GM12874 (cell line): ENCODE measurements at regions not wholly inside any gene's neighbourhood (a gene's known extent, or its start where the extent isn't known, plus 50 kb on each side); places are given as distances from the start of the nearest gene placed in this dataset.

ENCODE experiments used
- TF ChIP-seq, protein P1 (sequence below): IDR thresholded peaks from 2 replicates; pipeline ENCODE4 v1.5.1; 2011; ENCODE audit warnings: low read depth, mild to moderate bottlenecking, control low read depth, low read length, moderate library complexity; ENCODE audit not compliant: insufficient read depth

DNA sequence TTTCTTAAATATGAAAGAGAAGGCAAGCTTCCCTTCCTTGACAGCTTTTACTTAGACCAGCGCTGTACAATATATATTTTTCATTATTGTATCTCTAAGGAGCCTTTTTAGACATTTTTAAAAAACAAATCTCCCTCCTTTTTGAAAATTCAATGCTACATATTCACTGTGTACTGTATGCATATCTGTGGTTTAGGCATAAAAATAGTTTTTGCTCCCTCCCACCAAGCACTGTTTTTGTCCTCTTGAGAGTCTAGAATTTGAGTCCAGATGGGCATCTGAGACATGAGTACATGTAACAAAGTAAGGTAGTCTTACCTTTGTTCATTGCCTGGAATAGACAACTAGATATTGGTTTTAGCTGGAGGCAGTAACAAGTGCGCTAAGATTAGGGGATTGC lies 488.5 kb upstream of the RUNX1 start:
- TF ChIP-seq, protein P1, sequence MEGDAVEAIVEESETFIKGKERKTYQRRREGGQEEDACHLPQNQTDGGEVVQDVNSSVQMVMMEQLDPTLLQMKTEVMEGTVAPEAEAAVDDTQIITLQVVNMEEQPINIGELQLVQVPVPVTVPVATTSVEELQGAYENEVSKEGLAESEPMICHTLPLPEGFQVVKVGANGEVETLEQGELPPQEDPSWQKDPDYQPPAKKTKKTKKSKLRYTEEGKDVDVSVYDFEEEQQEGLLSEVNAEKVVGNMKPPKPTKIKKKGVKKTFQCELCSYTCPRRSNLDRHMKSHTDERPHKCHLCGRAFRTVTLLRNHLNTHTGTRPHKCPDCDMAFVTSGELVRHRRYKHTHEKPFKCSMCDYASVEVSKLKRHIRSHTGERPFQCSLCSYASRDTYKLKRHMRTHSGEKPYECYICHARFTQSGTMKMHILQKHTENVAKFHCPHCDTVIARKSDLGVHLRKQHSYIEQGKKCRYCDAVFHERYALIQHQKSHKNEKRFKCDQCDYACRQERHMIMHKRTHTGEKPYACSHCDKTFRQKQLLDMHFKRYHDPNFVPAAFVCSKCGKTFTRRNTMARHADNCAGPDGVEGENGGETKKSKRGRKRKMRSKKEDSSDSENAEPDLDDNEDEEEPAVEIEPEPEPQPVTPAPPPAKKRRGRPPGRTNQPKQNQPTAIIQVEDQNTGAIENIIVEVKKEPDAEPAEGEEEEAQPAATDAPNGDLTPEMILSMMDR: no peak

DNA sequence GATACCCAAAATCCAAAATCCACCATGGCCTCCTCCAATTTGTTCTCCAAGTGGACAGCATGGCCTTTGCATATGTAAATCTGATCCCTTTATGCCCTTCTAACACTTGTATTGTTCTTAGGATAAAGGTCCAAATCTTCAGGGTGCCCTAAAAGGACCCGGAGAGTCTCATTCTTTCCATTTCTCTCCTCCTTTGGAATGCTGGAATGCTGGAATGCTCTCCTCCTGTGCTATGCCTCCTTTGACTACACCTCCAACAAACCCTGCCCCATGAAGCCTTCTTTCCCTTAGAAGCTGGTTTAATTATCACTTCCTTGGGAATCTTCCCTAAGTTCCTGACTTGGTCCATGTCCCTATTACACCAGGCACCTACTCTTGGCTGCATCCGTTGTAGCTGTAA lies 484.8 kb upstream of the RUNX1 start:
- TF ChIP-seq, protein P1: no peak

DNA sequence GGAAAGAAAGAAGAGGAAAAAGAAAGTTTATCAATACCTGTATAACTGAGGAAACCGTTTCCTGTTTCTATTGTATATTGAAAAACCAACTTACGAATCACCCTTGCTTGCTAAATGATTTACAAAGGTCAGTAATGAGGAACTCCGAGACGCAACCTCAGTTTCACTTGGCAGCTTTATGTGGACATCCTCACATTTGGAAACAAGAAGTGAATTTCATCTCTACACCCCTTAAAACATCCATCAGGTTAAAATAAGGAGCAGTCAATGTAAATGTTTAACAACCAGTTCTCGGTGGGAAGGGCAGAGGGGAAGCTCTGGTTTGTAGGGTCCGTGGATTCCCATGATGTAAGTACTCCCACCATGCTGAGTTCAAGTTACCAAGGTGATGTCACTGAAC lies 481.7 kb upstream of the RUNX1 start:
- TF ChIP-seq, protein P1: no peak

DNA sequence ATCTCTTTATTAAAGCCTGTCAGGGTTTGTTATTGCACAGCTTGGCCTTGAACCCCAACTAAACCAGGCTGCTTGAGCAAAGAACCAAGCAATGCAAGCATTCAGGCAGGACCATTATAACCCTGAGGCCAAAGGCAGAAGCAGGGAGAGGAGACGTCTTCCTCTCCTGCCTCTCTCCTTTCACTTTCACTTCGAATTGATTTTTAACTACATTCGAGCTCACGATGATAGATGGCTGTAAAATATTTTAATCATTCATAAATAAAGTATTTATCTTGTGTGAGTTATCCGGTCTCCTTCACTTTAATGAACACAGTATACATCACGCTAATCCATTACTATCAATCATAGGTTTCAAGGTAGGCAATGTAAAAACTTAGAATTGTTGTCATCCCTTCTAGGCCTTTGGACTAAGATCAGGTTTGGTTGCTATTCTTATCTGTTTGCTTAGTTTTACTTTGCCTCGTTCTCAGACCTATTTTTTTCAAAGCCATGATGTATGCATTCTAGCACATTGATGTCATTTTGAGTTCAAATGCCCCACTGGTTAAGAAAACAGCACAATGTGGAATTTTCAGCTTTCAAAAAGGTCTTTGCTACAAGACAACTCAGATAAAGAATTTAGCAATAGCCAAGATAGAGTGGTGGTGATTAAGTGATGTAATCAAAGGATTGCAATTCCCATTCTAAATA lies 480.2 kb upstream of the RUNX1 start:
- TF ChIP-seq, protein P1: no peak

DNA sequence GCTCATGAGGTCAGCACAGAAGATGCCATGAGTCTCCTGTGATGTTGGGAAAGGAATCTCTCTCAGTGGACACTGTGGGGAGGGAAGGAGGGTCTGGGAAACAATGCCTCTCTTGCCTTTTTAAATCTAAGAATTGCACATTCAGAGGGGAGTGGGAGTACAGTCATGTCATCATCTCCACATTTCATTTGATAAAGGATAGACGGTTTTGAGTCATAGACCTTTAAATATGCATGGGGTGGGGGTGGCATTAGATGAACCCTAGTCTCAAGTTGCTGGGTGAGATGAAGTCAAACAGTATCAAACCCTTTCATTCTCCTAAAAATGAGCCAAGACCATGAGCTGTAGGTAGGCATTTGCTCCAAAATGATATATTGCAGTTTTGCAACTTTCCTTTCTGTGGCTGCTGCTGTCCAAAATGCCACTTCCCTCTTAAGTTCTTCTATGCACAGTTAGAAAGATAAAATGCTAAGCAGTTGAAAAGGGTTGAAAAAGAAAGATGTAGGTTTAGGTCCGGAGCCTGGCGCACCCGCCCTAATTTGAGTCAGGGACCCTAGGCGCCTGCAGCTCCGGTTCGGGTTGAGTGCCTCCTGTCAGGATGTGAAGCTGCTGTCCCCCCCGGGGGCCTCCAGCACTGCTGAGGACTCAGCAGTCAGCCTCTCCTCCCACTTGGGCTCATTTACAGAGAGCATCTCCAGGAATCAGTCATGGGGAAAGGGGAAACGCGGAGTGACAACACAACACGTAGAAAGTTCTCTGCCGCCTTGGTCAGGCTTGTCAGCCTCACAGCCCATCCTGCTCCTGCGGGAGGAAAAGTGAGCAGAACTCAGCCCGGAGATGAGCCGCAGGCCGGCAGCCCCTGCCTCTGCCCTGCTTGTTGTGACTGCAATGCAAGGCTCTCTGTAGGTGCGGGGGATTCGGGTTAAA lies 479.3 kb upstream of the RUNX1 start:
- TF ChIP-seq, protein P1: no peak

DNA sequence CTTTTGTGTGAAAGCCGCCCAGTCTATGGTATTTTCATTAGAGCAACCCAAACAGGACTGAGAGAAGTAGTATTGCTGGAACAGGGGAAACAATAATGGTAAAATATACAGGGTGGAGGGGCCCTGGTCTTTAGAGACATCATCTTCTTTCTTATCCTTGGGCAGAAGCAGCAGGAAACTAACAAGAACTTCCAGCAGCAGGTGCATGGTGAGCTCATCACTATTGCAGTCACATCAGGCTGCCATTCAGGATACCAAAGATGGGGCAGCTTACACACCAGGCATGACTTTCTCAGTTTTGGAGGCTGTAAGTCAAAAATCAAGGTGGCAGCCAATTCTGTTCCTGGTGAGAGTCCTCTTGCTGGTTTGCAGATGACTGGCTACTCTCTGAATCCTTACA lies 478.3 kb upstream of the RUNX1 start:
- TF ChIP-seq, protein P1: no peak

DNA sequence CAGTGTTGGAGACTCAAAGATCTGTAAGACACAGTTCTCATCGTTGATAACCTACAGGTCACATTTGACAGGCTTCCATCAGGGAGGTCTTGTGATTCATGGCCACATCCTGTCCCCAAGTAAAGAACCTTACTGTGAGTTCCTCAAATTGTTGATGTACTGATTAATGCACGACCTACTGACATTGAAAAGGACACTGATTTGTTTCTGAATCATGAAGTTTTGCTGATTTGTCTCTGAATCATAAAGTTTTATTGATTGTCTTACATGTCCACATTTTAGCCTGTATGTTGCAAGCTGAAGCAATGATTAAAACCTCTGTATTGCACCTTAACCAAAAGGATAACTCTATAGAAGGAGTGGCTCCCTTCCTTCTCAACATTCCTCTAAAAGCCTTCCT lies 476.3 kb upstream of the RUNX1 start:
- TF ChIP-seq, protein P1: no peak
